HepG2 (cell line): ENCODE measurements at regions not wholly inside any gene's neighbourhood (a gene's known extent, or its start where the extent isn't known, plus 50 kb on each side); places are given as distances from the start of the nearest gene placed in this dataset.

Experiments
- ATAC-seq: fragments of 200-7000 bp; cut with Tn5 transposase; 3 replicates; pipeline ENCODE4 v1.9.1; 2020; ENCODE audit warnings: mild to moderate bottlenecking, moderate library complexity
- BruUV-seq: library from RNA; stranded (reverse); fragments of 400-500 nt; replicated peaks from 2 replicates; lab custom pipeline; 2021; lab: Mats Ljungman, UMichigan
- CTCF ChIA-PET: fragments of 300-600 bp; formaldehyde crosslinking; extraction: SDS; loops from one replicate; lab custom pipeline; 2021; ENCODE audit warnings: low total read pairs, inconsistent platforms, low intra/inter-chr PET ratio; lab: Yijun Ruan, JAX
- POLR2A ChIA-PET: fragments of 350-600 bp; sonication (Branson Sonifier 250); formaldehyde crosslinking; loops from one replicate; lab custom pipeline; 2020; ENCODE audit warnings: antibody characterized with exemption, inconsistent platforms; lab: Yijun Ruan, JAX
- DNase-seq: peaks from one replicate; pipeline ENCODE4 v3.0.0-alpha.2; 2015; ENCODE audit warnings: low spot score
- FAIRE-seq: peaks from 3 replicates; lab custom pipeline; 2011; peaks lifted over from hg19 to GRCh38; lab: Jason Lieb, UNC
- H2AFZ ChIP-seq: one replicate; pipeline ENCODE4 v1.6.1; 2011; ENCODE audit warnings: low read length, inconsistent platforms
- H3K27ac ChIP-seq: fragments of 300-600 bp; 3 replicates; pipeline ENCODE4 v1.8.0; 2011; ENCODE audit warnings: mixed run types, mild to moderate bottlenecking, mixed read lengths, low read length, inconsistent platforms; ENCODE audit not compliant: insufficient read depth; ENCODE audit errors: extremely low read length
- H3K27me3 ChIP-seq, 2 experiments: fragments of 200-600 bp in 1 of 2; 2 replicates in 1 of 2; 3 replicates in 1 of 2; pipeline versions ENCODE4 v1.6.0 to v1.8.0; 2011; ENCODE audit warnings: low read length in 2 of 2, mild to moderate bottlenecking in 2 of 2, moderate library complexity in 2 of 2, inconsistent platforms in 1 of 2; ENCODE audit not compliant: insufficient read depth in 2 of 2, control insufficient read depth in 1 of 2
- H3K36me3 ChIP-seq, 2 experiments: fragments of 200-600 bp in 1 of 2; replicated peaks in 1 of 2; 2 replicates in 1 of 2; 3 replicates in 1 of 2; pipeline versions ENCODE4 v1.5.1 to v1.8.0; 2011; ENCODE audit warnings: low read length in 2 of 2, inconsistent platforms in 1 of 2; ENCODE audit not compliant: insufficient read depth in 2 of 2, control insufficient read depth in 1 of 2
- H3K4me1 ChIP-seq: 2 replicates; pipeline ENCODE4 v1.5.1; 2012; ENCODE audit warnings: low read length, inconsistent platforms; ENCODE audit not compliant: insufficient read depth
- H3K4me2 ChIP-seq: 2 replicates; pipeline ENCODE4 v1.6.0; 2011; ENCODE audit warnings: low read depth, low read length, inconsistent platforms
- H3K4me3 ChIP-seq, 3 experiments: fragments of 200-600 bp in 1 of 3; sonication (generic), shearing (Covaris generic) in 1 of 3; replicated peaks in 1 of 3; 2 replicates each; pipeline ENCODE4 v1.5.1; 2011 to 2016; ENCODE audit warnings: low read length in 3 of 3, inconsistent platforms in 2 of 3, low read depth in 2 of 3, mild to moderate bottlenecking in 2 of 3, control low read depth in 1 of 3, mixed read lengths in 1 of 3; ENCODE audit not compliant: insufficient read depth in 1 of 3
- H3K79me2 ChIP-seq: one replicate; pipeline ENCODE4 v1.6.1; 2011; ENCODE audit warnings: low read length, inconsistent platforms; ENCODE audit not compliant: insufficient read depth
- H3K9ac ChIP-seq: 2 replicates; pipeline ENCODE4 v1.6.0; 2011; ENCODE audit warnings: mild to moderate bottlenecking, low read depth, low read length, inconsistent platforms; ENCODE audit not compliant: insufficient read depth
- H3K9me3 ChIP-seq: 2 replicates; pipeline ENCODE4 v1.5.1; 2012; ENCODE audit warnings: mild to moderate bottlenecking, low read length
- H4K20me1 ChIP-seq: 2 replicates; pipeline ENCODE4 v1.6.0; 2011; ENCODE audit warnings: inconsistent platforms, mild to moderate bottlenecking, low read length, moderate library complexity; ENCODE audit not compliant: insufficient read depth
- EED ChIP-seq: sonication (generic); formaldehyde crosslinking; IDR thresholded peaks from 2 replicates; pipeline ENCODE4 v1.5.0; 2020; ENCODE audit warnings: mild to moderate bottlenecking, missing genetic modification reagents
- MIER2 ChIP-seq: IDR thresholded peaks from 2 replicates; pipeline ENCODE4 v1.6.1; 2016; ENCODE audit warnings: missing biosample characterization, missing genetic modification reagents
- SATB2 ChIP-seq: sonication (generic); formaldehyde crosslinking; IDR thresholded peaks from 2 replicates; pipeline ENCODE4 v1.5.0; 2020; ENCODE audit warnings: missing genetic modification reagents
- ZBTB3 ChIP-seq: sonication (generic); formaldehyde crosslinking; IDR thresholded peaks from 2 replicates; pipeline ENCODE4 v1.4.0; 2020; ENCODE audit warnings: low read depth, mild to moderate bottlenecking, moderate library complexity, missing genetic modification reagents, borderline replicate concordance
- ZEB1 ChIP-seq: IDR thresholded peaks from 2 replicates; pipeline ENCODE4 v1.6.1; 2012; ENCODE audit warnings: mild to moderate bottlenecking, low read depth, inconsistent platforms; ENCODE audit not compliant: insufficient replicate concordance
- ZNF644 ChIP-seq: IDR thresholded peaks from 2 replicates; pipeline ENCODE4 v1.6.1; 2016; ENCODE audit warnings: low read depth
- ZSCAN9 ChIP-seq: IDR thresholded peaks from 2 replicates; pipeline ENCODE4 v1.6.1; 2016; ENCODE audit warnings: borderline replicate concordance
- WGBS: methylation state at CpG from one replicate; pipeline ENCODE4 v1.1.6; 2017; ENCODE audit warnings: low lambda C conversion rate; 5-methylcytosine and 5-hydroxymethylcytosine counted together
- in situ Hi-C: cut with HindIII; loops from 2 replicates; pipeline ENCODE4 v1.10.0; 2017; ENCODE audit warnings: low pct_unique_long_range_greater_than_20kb; ENCODE audit not compliant: extremely low pct_ligation_motif_present
- intact Hi-C: fragments of 100-400 bp; cut with micrococcal nuclease; formaldehyde crosslinking; loops from one replicate; pipeline ENCODE4 v1.10.0; 2022; ENCODE audit not compliant: unreplicated experiment
- TF ChIP-seq, protein P1 (sequence below): sonication (generic); formaldehyde crosslinking; IDR thresholded peaks from 2 replicates; pipeline ENCODE4 v1.4.0; 2020; ENCODE audit warnings: missing genetic modification reagents

DNA sequence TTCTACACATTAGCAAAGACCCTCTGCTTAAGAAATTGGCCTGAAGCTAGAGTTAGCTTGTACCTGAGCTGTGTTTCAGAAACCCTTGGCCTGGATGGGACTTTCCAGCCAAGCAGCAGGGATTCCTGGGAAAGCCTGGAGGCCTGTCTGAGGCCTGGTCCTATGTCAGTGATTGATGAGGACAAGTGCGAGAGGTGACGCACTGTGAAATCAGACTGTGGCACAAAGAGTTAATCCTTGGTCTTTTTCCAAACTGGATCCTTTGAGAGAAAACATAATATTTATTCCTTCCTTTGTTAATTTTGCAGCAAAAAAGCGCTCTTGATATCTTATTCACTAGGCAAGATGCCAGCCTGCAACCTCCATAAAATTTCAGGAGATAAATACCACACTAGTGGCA lies 225.0 kb upstream of the ATP11B start (continued):
- TF ChIP-seq ZSCAN9 (CRISPR knock-in tag), result no peak
- no peak for TF ChIP-seq ZBTB3 (CRISPR knock-in tag)
- no peak for TF ChIP-seq ZEB1
- no peak for TF ChIP-seq ZNF644 (CRISPR knock-in tag)
- no peak for TF ChIP-seq SATB2 (CRISPR knock-in tag)
- TF ChIP-seq, protein P1, sequence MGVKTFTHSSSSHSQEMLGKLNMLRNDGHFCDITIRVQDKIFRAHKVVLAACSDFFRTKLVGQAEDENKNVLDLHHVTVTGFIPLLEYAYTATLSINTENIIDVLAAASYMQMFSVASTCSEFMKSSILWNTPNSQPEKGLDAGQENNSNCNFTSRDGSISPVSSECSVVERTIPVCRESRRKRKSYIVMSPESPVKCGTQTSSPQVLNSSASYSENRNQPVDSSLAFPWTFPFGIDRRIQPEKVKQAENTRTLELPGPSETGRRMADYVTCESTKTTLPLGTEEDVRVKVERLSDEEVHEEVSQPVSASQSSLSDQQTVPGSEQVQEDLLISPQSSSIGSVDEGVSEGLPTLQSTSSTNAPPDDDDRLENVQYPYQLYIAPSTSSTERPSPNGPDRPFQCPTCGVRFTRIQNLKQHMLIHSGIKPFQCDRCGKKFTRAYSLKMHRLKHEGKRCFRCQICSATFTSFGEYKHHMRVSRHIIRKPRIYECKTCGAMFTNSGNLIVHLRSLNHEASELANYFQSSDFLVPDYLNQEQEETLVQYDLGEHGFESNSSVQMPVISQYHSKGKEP (CRISPR knock-in tag), result no peak
- TF ChIP-seq EED (CRISPR knock-in tag), result no peak

- Histone ChIP-seq H3K4me2 (no peak overlapping the region), H3K4me3 (no peak overlapping the region), H3K79me2 (no peaks in the 10 kb centered on the region), H3K27ac (no peak overlapping the region), H3K36me3 (no peaks in the 10 kb centered on the region), H4K20me1 (no peaks in the 10 kb centered on the region), H3K9me3 (peaks cover 3% of the 10 kb centered on the region; the same call in 1 of the 2 replicates), H3K27me3 (0 out of 5 replicates have a peak, but pooled peaks cover 0 to 6% of the 10 kb centered on the region in 2 experiments)
- POLR2A ChIA-PET, result no interaction called here
- CTCF ChIA-PET, result no interaction called here
- no peak for ATAC-seq
- intact Hi-C loops, result no loop called here
- BruUV-seq, result no TSS peak
- no peak for DNase-seq
- 42% methylated on average over 3 of the region's 3 CpGs for WGBS
- no peak for TF ChIP-seq MIER2 (CRISPR knock-in tag)
- TF ChIP-seq, all 625 proteins: peak for 0
- Histone ChIP-seq H2AFZ (no peak overlapping the region), H3K4me1 (no peaks in the 10 kb centered on the region), H3K9ac (no peak overlapping the region)
- no peak for FAIRE-seq
- in situ Hi-C loops, result no loop called here
These were observed 224.4 kb upstream of the ATP11B start for GRCh38 chr3:182568876-182569275.
